Left lung (tissue), 4 donors: ENCODE measurements at regions not wholly inside any gene's neighbourhood (a gene's known extent, or its start where the extent isn't known, plus 50 kb on each side); places are given as distances from the start of the nearest gene placed in this dataset.
"Not testable (repeated sequence)": the region's sequence is repeated elsewhere in the genome, so short reads cannot be mapped to it uniquely, and the experiment has no call there.

Source experiments
- ATAC-seq: fragments of 200-7000 bp; cut with Tn5 transposase; one replicate; pipeline ENCODE4 v1.9.1; 2020; ENCODE audit warnings: moderate library complexity
- DNase-seq, 4 donors: peaks; one replicate each; pipeline ENCODE4 v3.0.0-alpha.2; 2013 to 2020
- H3K27ac ChIP-seq, 2 donors: fragments of 200-600 bp; sonication (generic) in 1 of 2; one replicate each; pipeline versions ENCODE4 v1.5.0 to v1.8.0; 2020 to 2021
- H3K27me3 ChIP-seq, 2 donors: fragments of 200-600 bp; sonication (generic) in 1 of 2; one replicate each; pipeline versions ENCODE4 v1.5.0 to v1.8.0; 2020 to 2021
- H3K36me3 ChIP-seq, 2 donors: fragments of 200-600 bp; sonication (generic) in 1 of 2; one replicate each; pipeline versions ENCODE4 v1.5.0 to v1.8.0; 2020 to 2021
- H3K4me1 ChIP-seq, 2 donors: fragments of 200-600 bp; one replicate each; pipeline ENCODE4 v1.8.0; 2021
- H3K4me3 ChIP-seq, 2 donors: fragments of 200-600 bp; sonication (generic) in 1 of 2; one replicate each; pipeline versions ENCODE4 v1.5.0 to v1.8.0; 2020 to 2021; ENCODE audit warnings: mild to moderate bottlenecking in 1 of 2
- H3K9me3 ChIP-seq, 2 donors: fragments of 200-600 bp; sonication (generic) in 1 of 2; one replicate each; pipeline versions ENCODE4 v1.5.0 to v1.8.0; 2020 to 2021
- intact Hi-C, 2 donors: fragments of 100-400 bp; cut with DNase I; formaldehyde crosslinking; loops; one replicate each; pipeline versions ENCODE4 v1.11.2 to v1.14.2; 2022
- TF ChIP-seq, protein P1 (sequence below), 2 donors: fragments of 200-600 bp; sonication (generic) in 1 of 2; IDR thresholded peaks; one replicate each; pipeline versions ENCODE4 v1.5.0 to v1.8.0; 2021; ENCODE audit warnings: antibody characterized with exemption in 2 of 2
- donor health status: DM: no; HTN: yes; CAD: no.
- donor health status: DM: no; HTN: no; CAD: no.

DNA sequence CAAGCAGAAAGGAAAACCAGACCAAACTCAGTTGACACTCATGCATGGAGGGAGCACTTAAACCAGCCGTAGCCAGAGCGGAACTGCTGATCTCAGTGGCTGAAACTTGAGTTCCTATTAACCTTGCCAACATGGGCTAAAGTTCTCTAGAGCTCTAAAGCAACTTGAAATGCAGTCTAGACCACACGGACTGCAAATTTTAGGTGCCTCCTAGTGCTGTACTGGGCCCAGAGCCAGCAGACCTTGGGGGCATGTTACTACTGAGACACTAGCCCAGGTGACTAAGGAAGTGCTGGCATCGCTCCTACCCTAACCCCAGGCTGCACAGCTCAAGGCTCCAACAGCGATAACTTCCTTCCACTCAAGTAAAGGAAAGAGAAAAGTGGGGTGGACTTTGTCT is 236.5 kb downstream of the AKAIN1 start:
- Histone ChIP-seq H3K36me3 (no peaks in the 10 kb centered on the region), H3K27me3 (no peaks in the 10 kb centered on the region), H3K4me3 (no peak overlapping the region), H3K4me1 (no peaks in the 10 kb centered on the region), H3K27ac (no peak overlapping the region), H3K9me3 (peaks cover 0 to 42% of the 10 kb centered on the region in 2 donors)
- intact Hi-C loops: no loop called here
- ATAC-seq (no peak), DNase-seq (no peak)
- TF ChIP-seq, protein P1, sequence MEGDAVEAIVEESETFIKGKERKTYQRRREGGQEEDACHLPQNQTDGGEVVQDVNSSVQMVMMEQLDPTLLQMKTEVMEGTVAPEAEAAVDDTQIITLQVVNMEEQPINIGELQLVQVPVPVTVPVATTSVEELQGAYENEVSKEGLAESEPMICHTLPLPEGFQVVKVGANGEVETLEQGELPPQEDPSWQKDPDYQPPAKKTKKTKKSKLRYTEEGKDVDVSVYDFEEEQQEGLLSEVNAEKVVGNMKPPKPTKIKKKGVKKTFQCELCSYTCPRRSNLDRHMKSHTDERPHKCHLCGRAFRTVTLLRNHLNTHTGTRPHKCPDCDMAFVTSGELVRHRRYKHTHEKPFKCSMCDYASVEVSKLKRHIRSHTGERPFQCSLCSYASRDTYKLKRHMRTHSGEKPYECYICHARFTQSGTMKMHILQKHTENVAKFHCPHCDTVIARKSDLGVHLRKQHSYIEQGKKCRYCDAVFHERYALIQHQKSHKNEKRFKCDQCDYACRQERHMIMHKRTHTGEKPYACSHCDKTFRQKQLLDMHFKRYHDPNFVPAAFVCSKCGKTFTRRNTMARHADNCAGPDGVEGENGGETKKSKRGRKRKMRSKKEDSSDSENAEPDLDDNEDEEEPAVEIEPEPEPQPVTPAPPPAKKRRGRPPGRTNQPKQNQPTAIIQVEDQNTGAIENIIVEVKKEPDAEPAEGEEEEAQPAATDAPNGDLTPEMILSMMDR (IDR thresholded peaks at IDR 0.05): no peak

- intact Hi-C loops: no loop called here
- no peak for ATAC-seq
- DNase-seq: no peak
- H3K36me3 ChIP-seq: no peaks in the 10 kb centered on the region
- no peak overlapping the region for H3K4me3 ChIP-seq
- H3K27ac ChIP-seq: no peak overlapping the region
- no peaks in the 10 kb centered on the region for H3K27me3 ChIP-seq
- no peaks in the 10 kb centered on the region for H3K4me1 ChIP-seq
- TF ChIP-seq, protein P1 (IDR thresholded peaks at IDR 0.05): no peak
- peaks cover 0 to 28% of the 10 kb centered on the region in 2 donors for H3K9me3 ChIP-seq
These were observed 265.8 kb downstream of the AKAIN1 start for GRCh38 chr18:4931209-4931608.

GRCh38 chr18:4921548-4921947 is 275.5 kb downstream of the AKAIN1 start:
- ATAC-seq (no peak), DNase-seq (no peak)
- H3K36me3 ChIP-seq: no peaks in the 10 kb centered on the region
- H3K27me3 ChIP-seq: no peaks in the 10 kb centered on the region
- no peak overlapping the region for H3K27ac ChIP-seq
- intact Hi-C loops: no loop called here
- no peaks in the 10 kb centered on the region for H3K4me1 ChIP-seq
- no peak overlapping the region for H3K4me3 ChIP-seq
- peaks cover 0 to 7% of the 10 kb centered on the region in 2 donors for H3K9me3 ChIP-seq
- TF ChIP-seq, protein P1 (IDR thresholded peaks at IDR 0.05): no peak

DNA sequence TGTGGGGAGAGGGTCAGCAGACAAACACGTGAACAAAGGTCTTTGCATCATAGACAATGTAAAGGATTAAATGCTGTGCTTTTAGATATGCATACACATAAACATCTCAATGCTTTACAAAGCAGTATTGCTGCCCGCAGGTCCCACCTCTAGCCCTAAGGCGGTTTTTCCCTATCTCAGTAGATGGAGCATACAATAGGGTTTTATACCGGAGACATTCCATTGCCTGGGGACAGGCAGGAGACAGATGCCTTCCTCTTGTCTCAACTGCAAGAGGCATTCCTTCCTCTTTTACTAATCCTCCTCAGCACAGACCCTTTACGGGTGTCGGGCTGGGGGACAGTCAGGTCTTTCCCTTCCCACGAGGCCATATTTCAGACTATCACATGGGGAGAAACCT is 279.5 kb downstream of the AKAIN1 start:
- DNase-seq, H3K27me3 ChIP-seq, ATAC-seq, H3K4me1 ChIP-seq, H3K4me3 ChIP-seq, H3K27ac ChIP-seq, H3K36me3 ChIP-seq, intact Hi-C loops: not testable (repeated sequence)
- peaks cover 0 to 10% of the 10 kb centered on the region in 2 donors for H3K9me3 ChIP-seq

DNA sequence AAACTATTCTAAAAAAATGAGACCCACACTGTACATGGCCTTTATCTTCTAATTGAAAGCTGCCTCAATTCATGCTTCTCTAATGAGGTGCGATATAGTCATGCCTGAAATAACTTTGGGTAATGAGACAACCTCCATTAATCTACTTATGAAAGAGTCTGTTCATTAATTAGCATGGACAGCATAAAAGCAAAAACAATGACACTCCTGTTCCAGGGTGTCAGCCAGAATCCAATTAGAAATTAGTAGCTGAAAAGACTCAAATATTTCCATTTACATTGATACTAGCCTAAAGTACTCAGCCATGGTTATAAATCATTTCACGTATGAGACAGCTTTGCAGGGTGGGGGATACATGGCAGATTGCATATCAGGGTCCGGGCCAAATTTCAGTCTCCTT is 288.7 kb downstream of the AKAIN1 start:
- intact Hi-C loops: no loop called here
- Histone ChIP-seq H3K27ac (no peak overlapping the region), H3K27me3 (no peaks in the 10 kb centered on the region), H3K9me3 (no peaks in the 10 kb centered on the region), H3K36me3 (no peaks in the 10 kb centered on the region), H3K4me1 (no peaks in the 10 kb centered on the region), H3K4me3 (no peak overlapping the region)
- no peak for DNase-seq
- ATAC-seq: no peak
- TF ChIP-seq, protein P1 (IDR thresholded peaks at IDR 0.05): no peak

GRCh38 chr18:4906856-4907255 is 290.2 kb downstream of the AKAIN1 start:
- ATAC-seq (no peak), DNase-seq (no peak)
- H3K27me3 ChIP-seq: no peaks in the 10 kb centered on the region
- TF ChIP-seq, protein P1 (IDR thresholded peaks at IDR 0.05): no peak
- H3K36me3 ChIP-seq: no peaks in the 10 kb centered on the region
- no peaks in the 10 kb centered on the region for H3K4me1 ChIP-seq
- no peak overlapping the region for H3K27ac ChIP-seq
- no peaks in the 10 kb centered on the region for H3K9me3 ChIP-seq
- intact Hi-C loops: no loop called here
- no peak overlapping the region for H3K4me3 ChIP-seq
